Liver (tissue), 8 donors: ENCODE measurements at regions not wholly inside any gene's neighbourhood (a gene's known extent, or its start where the extent isn't known, plus 50 kb on each side); places are given as distances from the start of the nearest gene placed in this dataset.

ENCODE experiments used
- DNase-seq: peaks from one replicate; pipeline ENCODE4 v3.0.0-alpha.2; 2017; ENCODE audit warnings: low spot score
- H3K27ac ChIP-seq, 2 donors: one replicate each; pipeline ENCODE4 v1.7.0; 2013; ENCODE audit warnings: inconsistent platforms in 2 of 2, low read length in 2 of 2, control low read depth in 1 of 2, low read depth in 1 of 2, mild to moderate bottlenecking in 1 of 2
- H3K27me3 ChIP-seq, 4 donors: one replicate each; pipeline versions ENCODE4 v1.6.1 to v1.7.0; 2013; ENCODE audit warnings: low read length in 3 of 4, inconsistent platforms in 1 of 4, mild to moderate bottlenecking in 1 of 4, moderate library complexity in 1 of 4; ENCODE audit not compliant: control insufficient read depth in 4 of 4, insufficient read depth in 4 of 4
- H3K36me3 ChIP-seq, 4 donors: one replicate each; pipeline versions ENCODE4 v1.6.1 to v1.7.0; 2013; ENCODE audit warnings: low read length in 3 of 4, mild to moderate bottlenecking in 3 of 4, low read depth in 1 of 4, moderate library complexity in 1 of 4; ENCODE audit not compliant: control insufficient read depth in 4 of 4, insufficient read depth in 3 of 4
- H3K4me1 ChIP-seq, 4 donors: one replicate each; pipeline versions ENCODE4 v1.6.1 to v1.7.0; 2013; ENCODE audit warnings: low read length in 3 of 4, mild to moderate bottlenecking in 3 of 4, moderate library complexity in 1 of 4; ENCODE audit not compliant: control insufficient read depth in 4 of 4, insufficient read depth in 4 of 4
- H3K4me3 ChIP-seq, 3 donors: one replicate each; pipeline versions ENCODE4 v1.6.1 to v1.7.0; 2013; ENCODE audit warnings: low read length in 3 of 3, control low read depth in 1 of 3, low read depth in 1 of 3, mild to moderate bottlenecking in 1 of 3
- H3K9ac ChIP-seq, 2 donors: one replicate each; pipeline ENCODE4 v1.7.0; 2013; ENCODE audit warnings: low read length in 2 of 2, mild to moderate bottlenecking in 2 of 2, moderate library complexity in 2 of 2, control low read depth in 1 of 2, low read depth in 1 of 2
- H3K9me3 ChIP-seq, 4 donors: one replicate each; pipeline versions ENCODE4 v1.6.1 to v1.7.0; 2013; ENCODE audit warnings: low read length in 3 of 4; ENCODE audit not compliant: control insufficient read depth in 4 of 4
- EGR1 ChIP-seq, 2 donors: IDR thresholded peaks; 2 replicates each; pipeline ENCODE4 v1.6.1; 2016 to 2018; ENCODE audit warnings: antibody characterized with exemption in 2 of 2, low read depth in 2 of 2
- FOXA2 ChIP-seq: IDR thresholded peaks from 2 replicates; pipeline ENCODE4 v1.6.1; 2016; ENCODE audit warnings: antibody characterized with exemption
- GABPA ChIP-seq, 2 donors: IDR thresholded peaks in 1 of 2; conservative IDR thresholded peaks in 1 of 2; 2 replicates each; pipeline ENCODE4 v1.6.1; 2016; ENCODE audit warnings: antibody characterized with exemption in 2 of 2, mild to moderate bottlenecking in 1 of 2, moderate library complexity in 1 of 2
- HNF4A ChIP-seq, 2 donors: conservative IDR thresholded peaks; 2 replicates each; pipeline ENCODE4 v1.6.1; 2016; ENCODE audit warnings: antibody characterized with exemption in 2 of 2, mild to moderate bottlenecking in 2 of 2
- JUND ChIP-seq, 2 donors: IDR thresholded peaks; 2 replicates each; pipeline ENCODE4 v1.6.1; 2016; ENCODE audit warnings: antibody characterized with exemption in 2 of 2
- NR2F2 ChIP-seq: IDR thresholded peaks from 2 replicates; pipeline ENCODE4 v1.6.1; 2016; ENCODE audit warnings: antibody characterized with exemption
- RAD21 ChIP-seq, 2 donors: IDR thresholded peaks; 2 replicates each; pipeline ENCODE4 v1.6.1; 2016; ENCODE audit warnings: antibody characterized with exemption in 2 of 2, mild to moderate bottlenecking in 2 of 2
- RXRA ChIP-seq, 2 donors: IDR thresholded peaks; 2 replicates each; pipeline ENCODE4 v1.6.1; 2017 to 2018; ENCODE audit warnings: antibody characterized with exemption in 2 of 2, mild to moderate bottlenecking in 1 of 2
- SP1 ChIP-seq: IDR thresholded peaks from 2 replicates; pipeline ENCODE4 v1.6.1; 2018; ENCODE audit warnings: antibody characterized with exemption, mild to moderate bottlenecking
- TAF1 ChIP-seq: conservative IDR thresholded peaks from 2 replicates; pipeline ENCODE4 v1.6.1; 2016; ENCODE audit warnings: antibody characterized with exemption, mild to moderate bottlenecking
- YY1 ChIP-seq: IDR thresholded peaks from 2 replicates; pipeline ENCODE4 v1.6.1; 2016; ENCODE audit warnings: antibody characterized with exemption, mild to moderate bottlenecking
- WGBS: extraction: QIAGEN DNeasy Blood & Tissue Kit; methylation state at CpG from one replicate; pipeline ENCODE4 v1.1.7; 2013; 5-methylcytosine and 5-hydroxymethylcytosine counted together
- TF ChIP-seq, protein P1 (sequence below): fragments of 150-350 bp; IDR thresholded peaks from 2 replicates; pipeline ENCODE4 v1.5.1; 2017; ENCODE audit warnings: improper control_type of control experiment, low read depth, low read length; ENCODE audit not compliant: missing input control
- TF ChIP-seq, protein P2 (sequence below): IDR thresholded peaks from 2 replicates; pipeline ENCODE4 v1.6.1; 2016; ENCODE audit warnings: antibody characterized with exemption
- TF ChIP-seq, protein P3 (sequence below): IDR thresholded peaks from 2 replicates; pipeline ENCODE4 v1.6.1; 2016; ENCODE audit warnings: antibody characterized with exemption, mild to moderate bottlenecking
- TF ChIP-seq, protein P4 (sequence below): IDR thresholded peaks from 2 replicates; pipeline ENCODE4 v1.6.1; 2016; ENCODE audit warnings: antibody characterized with exemption
- donor health status: healthy.
- donor health status: healthy.
- donor health status: healthy.
- donor health status: healthy.
- donor health status: healthy.

DNA sequence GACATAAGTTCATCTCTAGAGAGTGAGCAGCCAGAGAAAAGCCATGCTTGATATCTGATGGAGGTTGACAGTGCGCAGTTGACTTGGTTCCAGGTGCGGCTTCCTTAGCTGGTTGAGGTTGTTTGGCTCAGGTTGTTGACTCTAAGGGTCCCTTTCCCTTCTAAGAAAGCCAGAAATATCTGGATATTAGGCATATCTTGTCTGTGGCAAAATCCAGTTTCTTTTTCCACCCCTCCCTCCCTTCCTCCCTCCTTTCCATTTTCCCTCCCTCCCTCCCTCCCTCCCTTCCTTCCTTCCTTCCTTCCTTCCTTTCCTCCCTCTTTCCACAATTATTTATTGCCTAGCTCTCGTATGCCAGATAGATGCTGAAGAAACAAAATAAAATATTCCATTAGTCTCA lies 82.6 kb upstream of the TNP1 start:
- no peak overlapping the region for H3K27ac ChIP-seq
- H3K27me3 ChIP-seq = no peaks in the 10 kb centered on the region
- no peak for DNase-seq
- WGBS = 87% methylated on average over 3 of the region's 3 CpGs
- H3K36me3 ChIP-seq = no peaks in the 10 kb centered on the region
- no peaks in the 10 kb centered on the region for H3K9me3 ChIP-seq
- H3K4me1 ChIP-seq = no peaks in the 10 kb centered on the region
- TF ChIP-seq HNF4A (conservative IDR thresholded peaks at IDR 0.05) (no peak), TAF1 (no peak), YY1 (no peak), GABPA (IDR thresholded peaks at IDR 0.05 in 1 of 2, conservative IDR thresholded peaks at IDR 0.05 in 1 of 2) (no peak), FOXA2 (no peak), SP1 (no peak), EGR1 (IDR thresholded peaks at IDR 0.05; ENCODE audit: low read depth in 2 of 2) (no peak), RXRA (IDR thresholded peaks at IDR 0.05) (no peak)
- TF ChIP-seq, protein P1, sequence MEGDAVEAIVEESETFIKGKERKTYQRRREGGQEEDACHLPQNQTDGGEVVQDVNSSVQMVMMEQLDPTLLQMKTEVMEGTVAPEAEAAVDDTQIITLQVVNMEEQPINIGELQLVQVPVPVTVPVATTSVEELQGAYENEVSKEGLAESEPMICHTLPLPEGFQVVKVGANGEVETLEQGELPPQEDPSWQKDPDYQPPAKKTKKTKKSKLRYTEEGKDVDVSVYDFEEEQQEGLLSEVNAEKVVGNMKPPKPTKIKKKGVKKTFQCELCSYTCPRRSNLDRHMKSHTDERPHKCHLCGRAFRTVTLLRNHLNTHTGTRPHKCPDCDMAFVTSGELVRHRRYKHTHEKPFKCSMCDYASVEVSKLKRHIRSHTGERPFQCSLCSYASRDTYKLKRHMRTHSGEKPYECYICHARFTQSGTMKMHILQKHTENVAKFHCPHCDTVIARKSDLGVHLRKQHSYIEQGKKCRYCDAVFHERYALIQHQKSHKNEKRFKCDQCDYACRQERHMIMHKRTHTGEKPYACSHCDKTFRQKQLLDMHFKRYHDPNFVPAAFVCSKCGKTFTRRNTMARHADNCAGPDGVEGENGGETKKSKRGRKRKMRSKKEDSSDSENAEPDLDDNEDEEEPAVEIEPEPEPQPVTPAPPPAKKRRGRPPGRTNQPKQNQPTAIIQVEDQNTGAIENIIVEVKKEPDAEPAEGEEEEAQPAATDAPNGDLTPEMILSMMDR = no peak
- TF ChIP-seq, protein P2, sequence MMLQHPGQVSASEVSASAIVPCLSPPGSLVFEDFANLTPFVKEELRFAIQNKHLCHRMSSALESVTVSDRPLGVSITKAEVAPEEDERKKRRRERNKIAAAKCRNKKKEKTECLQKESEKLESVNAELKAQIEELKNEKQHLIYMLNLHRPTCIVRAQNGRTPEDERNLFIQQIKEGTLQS = no peak
- TF ChIP-seq, protein P3, sequence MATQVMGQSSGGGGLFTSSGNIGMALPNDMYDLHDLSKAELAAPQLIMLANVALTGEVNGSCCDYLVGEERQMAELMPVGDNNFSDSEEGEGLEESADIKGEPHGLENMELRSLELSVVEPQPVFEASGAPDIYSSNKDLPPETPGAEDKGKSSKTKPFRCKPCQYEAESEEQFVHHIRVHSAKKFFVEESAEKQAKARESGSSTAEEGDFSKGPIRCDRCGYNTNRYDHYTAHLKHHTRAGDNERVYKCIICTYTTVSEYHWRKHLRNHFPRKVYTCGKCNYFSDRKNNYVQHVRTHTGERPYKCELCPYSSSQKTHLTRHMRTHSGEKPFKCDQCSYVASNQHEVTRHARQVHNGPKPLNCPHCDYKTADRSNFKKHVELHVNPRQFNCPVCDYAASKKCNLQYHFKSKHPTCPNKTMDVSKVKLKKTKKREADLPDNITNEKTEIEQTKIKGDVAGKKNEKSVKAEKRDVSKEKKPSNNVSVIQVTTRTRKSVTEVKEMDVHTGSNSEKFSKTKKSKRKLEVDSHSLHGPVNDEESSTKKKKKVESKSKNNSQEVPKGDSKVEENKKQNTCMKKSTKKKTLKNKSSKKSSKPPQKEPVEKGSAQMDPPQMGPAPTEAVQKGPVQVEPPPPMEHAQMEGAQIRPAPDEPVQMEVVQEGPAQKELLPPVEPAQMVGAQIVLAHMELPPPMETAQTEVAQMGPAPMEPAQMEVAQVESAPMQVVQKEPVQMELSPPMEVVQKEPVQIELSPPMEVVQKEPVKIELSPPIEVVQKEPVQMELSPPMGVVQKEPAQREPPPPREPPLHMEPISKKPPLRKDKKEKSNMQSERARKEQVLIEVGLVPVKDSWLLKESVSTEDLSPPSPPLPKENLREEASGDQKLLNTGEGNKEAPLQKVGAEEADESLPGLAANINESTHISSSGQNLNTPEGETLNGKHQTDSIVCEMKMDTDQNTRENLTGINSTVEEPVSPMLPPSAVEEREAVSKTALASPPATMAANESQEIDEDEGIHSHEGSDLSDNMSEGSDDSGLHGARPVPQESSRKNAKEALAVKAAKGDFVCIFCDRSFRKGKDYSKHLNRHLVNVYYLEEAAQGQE = no peak
- TF ChIP-seq, protein P4, sequence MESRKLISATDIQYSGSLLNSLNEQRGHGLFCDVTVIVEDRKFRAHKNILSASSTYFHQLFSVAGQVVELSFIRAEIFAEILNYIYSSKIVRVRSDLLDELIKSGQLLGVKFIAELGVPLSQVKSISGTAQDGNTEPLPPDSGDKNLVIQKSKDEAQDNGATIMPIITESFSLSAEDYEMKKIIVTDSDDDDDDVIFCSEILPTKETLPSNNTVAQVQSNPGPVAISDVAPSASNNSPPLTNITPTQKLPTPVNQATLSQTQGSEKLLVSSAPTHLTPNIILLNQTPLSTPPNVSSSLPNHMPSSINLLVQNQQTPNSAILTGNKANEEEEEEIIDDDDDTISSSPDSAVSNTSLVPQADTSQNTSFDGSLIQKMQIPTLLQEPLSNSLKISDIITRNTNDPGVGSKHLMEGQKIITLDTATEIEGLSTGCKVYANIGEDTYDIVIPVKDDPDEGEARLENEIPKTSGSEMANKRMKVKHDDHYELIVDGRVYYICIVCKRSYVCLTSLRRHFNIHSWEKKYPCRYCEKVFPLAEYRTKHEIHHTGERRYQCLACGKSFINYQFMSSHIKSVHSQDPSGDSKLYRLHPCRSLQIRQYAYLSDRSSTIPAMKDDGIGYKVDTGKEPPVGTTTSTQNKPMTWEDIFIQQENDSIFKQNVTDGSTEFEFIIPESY = no peak
- H3K4me3 ChIP-seq = no peak overlapping the region
- H3K9ac ChIP-seq = no peak overlapping the region

DNA sequence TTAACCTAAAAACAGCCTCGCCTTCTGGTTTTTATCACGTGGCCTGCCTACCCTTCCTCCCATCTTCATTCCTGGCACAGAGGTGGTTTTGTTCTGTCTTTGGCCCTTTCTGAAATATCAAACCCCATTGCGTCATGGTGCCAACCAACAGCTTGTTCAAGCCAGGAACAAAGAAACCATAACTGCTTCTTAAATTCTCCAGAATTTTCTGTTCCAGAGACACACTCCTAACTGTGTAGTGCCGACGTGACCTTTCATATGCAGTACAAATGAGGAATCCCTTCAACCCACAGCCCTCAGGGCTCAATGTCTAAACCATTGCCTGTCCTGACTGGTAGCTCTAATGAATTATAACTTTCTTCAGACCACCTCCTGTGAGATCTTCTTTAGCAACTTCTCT lies 82.2 kb upstream of the TNP1 start:
- Histone ChIP-seq H3K36me3 (no peaks in the 10 kb centered on the region), H3K4me1 (no peaks in the 10 kb centered on the region), H3K9me3 (no peaks in the 10 kb centered on the region), H3K4me3 (no peak overlapping the region), H3K27ac (no peak overlapping the region), H3K9ac (no peak overlapping the region), H3K27me3 (no peaks in the 10 kb centered on the region)
- 94% methylated on average over 5 of the region's 5 CpGs for WGBS
- DNase-seq = no peak
- no peak for TF ChIP-seq GABPA (IDR thresholded peaks at IDR 0.05 in 1 of 2, conservative IDR thresholded peaks at IDR 0.05 in 1 of 2)
- no peak for TF ChIP-seq TAF1
- TF ChIP-seq HNF4A (conservative IDR thresholded peaks at IDR 0.05) = no peak
- no peak for TF ChIP-seq RXRA (IDR thresholded peaks at IDR 0.05)
- TF ChIP-seq, protein P1 = no peak
- no peak for TF ChIP-seq JUND (IDR thresholded peaks at IDR 0.05)
- TF ChIP-seq, protein P2 = no peak
- TF ChIP-seq NR2F2 = no peak
- TF ChIP-seq, protein P3 = no peak
- no peak for TF ChIP-seq RAD21 (IDR thresholded peaks at IDR 0.05)
- no peak for TF ChIP-seq EGR1 (IDR thresholded peaks at IDR 0.05; ENCODE audit: low read depth in 2 of 2)
